ENCODE measurements at regions not wholly inside any gene's neighbourhood (a gene's known extent, or its start where the extent isn't known, plus 50 kb on each side); places are given as distances from the start of the nearest gene placed in this dataset.
"Not testable (repeated sequence)": the region's sequence is repeated elsewhere in the genome, so short reads cannot be mapped to it uniquely, and the experiment has no call there.

- no peak for DNase-seq
These were observed 347.4 kb upstream of the NUDT12 start for GRCh38 chr5:103910011-103910410.

GRCh38 chr5:103909391-103909790, 346.8 kb upstream of the NUDT12 start:
- no peak for DNase-seq

GRCh38 chr5:103908336-103909080, 345.9 kb upstream of the NUDT12 start:
- no peak for DNase-seq

- DNase-seq: no peak
These were observed 344.4 kb upstream of the NUDT12 start for GRCh38 chr5:103907001-103907400.

GRCh38 chr5:103904651-103905050, 342.1 kb upstream of the NUDT12 start:
- DNase-seq: no peak

GRCh38 chr5:103902893-103903292, 340.3 kb upstream of the NUDT12 start:
- DNase-seq: no peak

GRCh38 chr5:103901885-103902284, 339.3 kb upstream of the NUDT12 start:
- no peak for DNase-seq

- DNase-seq: no peak
These were observed 334.0 kb upstream of the NUDT12 start for GRCh38 chr5:103896593-103896992.

GRCh38 chr5:103895738-103896137, 333.1 kb upstream of the NUDT12 start:
- no peak for DNase-seq

GRCh38 chr5:103894882-103895281, 332.3 kb upstream of the NUDT12 start:
- no peak for DNase-seq

- peak; percentile 43 for DNase-seq
These were observed 328.6 kb upstream of the NUDT12 start for GRCh38 chr5:103891151-103891550.

GRCh38 chr5:103890313-103890712, 327.7 kb upstream of the NUDT12 start:
- DNase-seq: no peak

- no peak for DNase-seq
These were observed 327.1 kb upstream of the NUDT12 start for GRCh38 chr5:103889500-103890209.

- no peak for DNase-seq
These were observed 324.2 kb upstream of the NUDT12 start for GRCh38 chr5:103886826-103887225.

GRCh38 chr5:103883143-103883542, 320.6 kb upstream of the NUDT12 start:
- DNase-seq: no peak

GRCh38 chr5:103881560-103881959, 319.0 kb upstream of the NUDT12 start:
- DNase-seq: no peak

- no peak for DNase-seq
These were observed 305.4 kb upstream of the NUDT12 start for GRCh38 chr5:103867857-103868598.

- no peak for DNase-seq
These were observed 303.6 kb upstream of the NUDT12 start for GRCh38 chr5:103866169-103866568.

- DNase-seq: no peak
These were observed 299.8 kb upstream of the NUDT12 start for GRCh38 chr5:103862398-103862797.

- no peak for DNase-seq
These were observed 297.7 kb upstream of the NUDT12 start for GRCh38 chr5:103860327-103860726.

GRCh38 chr5:103858367-103858766, 295.8 kb upstream of the NUDT12 start:
- not testable (repeated sequence) for DNase-seq

- no peak for DNase-seq
These were observed 288.5 kb upstream of the NUDT12 start for GRCh38 chr5:103851091-103851490.

- DNase-seq: no peak
These were observed 287.3 kb upstream of the NUDT12 start for GRCh38 chr5:103849934-103850333.

- no peak for DNase-seq
These were observed 284.5 kb upstream of the NUDT12 start for GRCh38 chr5:103847060-103847459.
